HG02981 (cell line): ENCODE measurements at regions not wholly inside any gene's neighbourhood (a gene's known extent, or its start where the extent isn't known, plus 50 kb on each side); places are given as distances from the start of the nearest gene placed in this dataset.
"Not testable (repeated sequence)": the region's sequence is repeated elsewhere in the genome, so short reads cannot be mapped to it uniquely, and the experiment has no call there.

ENCODE experiments used
- ATAC-seq: cut with Tn5 transposase; IDR thresholded peaks from one replicate; pipeline ENCODE4 v1.9.1; 2021; ENCODE audit warnings: mild to moderate bottlenecking, moderate library complexity; ENCODE audit not compliant: unreplicated experiment

DNA sequence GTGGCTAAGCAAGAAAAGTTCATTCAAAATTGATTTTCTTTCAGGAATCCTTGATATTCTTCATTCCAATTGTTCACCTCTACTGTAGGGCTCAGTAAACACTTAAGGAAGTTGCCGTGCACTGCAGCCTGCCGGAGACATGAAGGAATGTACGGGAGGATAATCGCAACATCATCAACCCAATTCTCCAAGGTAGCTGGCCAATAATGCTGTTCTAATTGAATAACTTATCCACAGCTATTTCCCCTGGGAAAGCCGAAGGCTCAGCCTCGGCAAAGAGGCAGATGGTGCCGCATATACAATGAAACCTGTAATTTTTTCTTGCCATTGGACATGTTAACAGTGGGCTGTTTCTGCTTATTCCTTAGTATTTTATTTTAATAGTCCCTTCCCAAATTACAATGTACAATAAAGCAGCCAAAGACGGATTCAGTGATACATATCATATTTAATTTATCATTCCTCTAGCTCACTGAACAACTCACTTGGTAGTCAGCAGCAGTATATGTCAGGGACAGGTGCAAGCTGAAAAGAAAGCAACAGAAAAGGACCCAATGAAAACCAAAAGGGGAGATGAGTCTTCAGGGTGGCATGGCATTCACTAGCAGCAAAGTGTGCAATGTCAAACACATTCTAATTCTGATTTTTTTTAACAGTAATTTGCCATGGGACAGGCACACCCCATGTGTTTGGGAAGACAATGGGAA is 420.5 kb upstream of the KLF12 start:
- ATAC-seq, result no peak

DNA sequence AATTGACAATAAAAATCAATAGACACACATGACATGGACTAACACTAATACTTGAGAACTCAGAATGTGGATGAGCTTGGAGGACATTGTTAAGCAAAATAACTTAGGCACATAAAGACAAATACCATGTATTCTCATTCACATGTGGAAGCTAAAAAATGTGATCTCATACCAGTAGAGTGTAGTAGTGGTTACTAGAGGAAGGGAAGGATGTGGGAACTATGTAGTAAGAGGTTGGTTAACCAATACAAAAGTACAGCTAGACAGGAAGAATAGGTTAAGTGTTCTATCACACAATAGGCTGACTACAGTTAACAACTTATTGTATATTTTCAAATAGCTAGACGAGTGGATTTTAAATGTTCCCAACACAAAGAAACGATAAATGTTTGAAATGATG is 415.8 kb upstream of the KLF12 start:
- ATAC-seq, result no peak

DNA sequence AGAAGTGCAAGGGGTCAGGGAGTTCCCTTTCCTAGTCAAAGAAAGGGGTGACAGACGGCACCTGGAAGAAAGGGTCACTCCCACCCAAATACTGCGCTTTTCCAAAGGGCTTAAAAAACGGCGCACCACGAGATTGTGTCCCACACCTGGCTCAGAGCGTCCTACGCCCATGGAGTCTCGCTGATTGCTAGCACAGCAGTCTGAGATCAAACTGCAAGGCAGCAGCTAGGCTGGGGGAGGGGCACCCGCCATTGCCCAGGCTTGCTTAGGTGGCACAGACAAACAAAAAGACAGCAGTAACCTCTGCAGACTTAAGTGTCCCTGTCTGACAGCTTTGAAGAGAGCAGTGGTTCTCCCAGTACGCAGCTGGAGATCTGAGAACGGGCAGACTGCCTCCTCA is 402.4 kb upstream of the KLF12 start:
- not testable (repeated sequence) for ATAC-seq

DNA sequence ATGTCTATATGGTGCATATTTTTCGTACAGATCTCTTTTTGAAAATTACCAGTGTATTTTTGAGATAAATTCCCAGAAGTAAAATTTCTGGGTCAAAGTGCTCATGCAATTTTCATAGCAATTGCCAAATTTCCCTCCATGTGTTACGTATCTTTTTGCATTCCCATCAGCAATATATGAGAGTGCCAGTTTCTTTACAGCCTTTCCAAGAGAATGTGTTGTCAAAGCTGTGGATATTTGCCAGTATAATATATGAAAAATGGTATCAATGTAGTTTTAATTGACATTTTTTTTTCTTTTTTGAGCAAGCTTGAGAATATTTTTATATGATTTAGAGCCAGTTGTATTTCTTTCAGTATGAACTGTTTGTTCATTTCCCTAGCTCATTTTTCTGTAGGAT is 399.0 kb upstream of the KLF12 start:
- ATAC-seq, result no peak

DNA sequence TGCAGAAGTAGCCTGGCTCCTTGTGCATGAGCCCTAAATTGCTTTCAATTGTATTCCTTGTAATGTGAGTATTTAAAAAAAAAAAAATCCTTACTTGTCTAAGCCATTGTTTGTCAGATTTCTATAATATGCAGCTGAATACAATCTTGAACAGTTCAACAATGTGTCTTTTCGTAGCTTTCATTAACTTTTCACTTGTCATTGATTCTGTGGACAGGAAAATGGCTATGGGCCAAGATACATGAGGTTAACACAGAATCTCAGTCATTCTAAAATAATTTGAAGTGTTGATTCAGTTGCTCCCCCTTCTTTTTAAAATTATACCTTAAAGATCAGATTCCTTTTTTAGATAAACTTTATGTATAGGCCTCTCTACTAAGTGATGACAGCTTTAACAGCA is 395.8 kb upstream of the KLF12 start:
- no peak for ATAC-seq

DNA sequence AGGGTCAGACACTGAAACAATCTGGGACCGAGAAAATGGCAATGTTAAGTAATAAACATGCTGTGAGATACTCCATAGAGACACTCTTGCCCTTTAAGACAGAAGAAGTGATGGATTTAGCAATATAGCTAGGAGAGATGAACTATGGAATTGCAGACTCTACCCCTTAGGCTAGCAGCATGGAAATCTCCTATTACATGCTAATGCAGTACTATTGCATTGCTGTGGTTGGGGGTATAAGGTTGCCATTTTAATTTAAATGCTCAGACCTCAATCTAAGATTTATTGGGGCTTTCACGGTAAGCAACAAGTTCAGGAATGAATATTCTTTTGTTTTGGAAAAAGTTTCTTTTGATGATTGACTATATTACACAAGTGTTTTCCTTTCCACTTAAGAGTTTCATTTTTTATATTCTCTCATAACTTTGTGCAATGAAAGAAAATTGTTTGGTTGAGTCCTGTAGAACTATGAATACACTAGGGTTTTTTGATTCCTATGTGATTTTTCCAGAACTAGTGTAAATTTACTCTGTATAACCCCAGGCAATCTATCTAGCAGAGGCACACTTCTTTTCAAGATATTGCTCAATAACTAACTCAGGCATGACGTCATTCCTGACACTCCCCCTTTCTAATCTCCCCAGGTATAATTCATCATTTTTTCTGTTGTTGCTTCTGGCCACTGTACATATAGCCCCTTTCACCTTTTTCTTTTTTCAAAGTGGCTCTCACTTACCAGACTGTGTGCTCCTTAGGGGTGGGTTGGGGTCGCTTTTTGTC is 394.7 kb upstream of the KLF12 start:
- ATAC-seq, result no peak

DNA sequence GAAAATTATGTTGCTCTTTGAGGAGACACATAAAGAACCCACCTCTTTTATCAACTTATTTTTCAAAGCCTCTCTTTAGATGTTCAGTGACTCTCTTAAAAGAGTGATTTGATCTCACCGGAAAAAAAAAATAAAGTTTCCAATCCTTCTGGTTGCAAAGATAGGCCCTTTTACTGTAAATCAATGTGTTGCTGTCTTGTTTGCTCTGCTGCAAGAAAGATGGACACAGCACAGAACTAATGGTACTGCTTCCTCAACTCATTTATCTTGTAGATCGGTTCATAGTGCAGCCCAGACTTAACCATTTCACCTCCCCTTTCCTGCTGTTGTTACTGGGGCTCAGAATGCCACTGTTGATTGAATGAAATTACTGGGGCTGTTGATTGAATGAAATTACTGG is 388.9 kb upstream of the KLF12 start:
- ATAC-seq, result no peak

DNA sequence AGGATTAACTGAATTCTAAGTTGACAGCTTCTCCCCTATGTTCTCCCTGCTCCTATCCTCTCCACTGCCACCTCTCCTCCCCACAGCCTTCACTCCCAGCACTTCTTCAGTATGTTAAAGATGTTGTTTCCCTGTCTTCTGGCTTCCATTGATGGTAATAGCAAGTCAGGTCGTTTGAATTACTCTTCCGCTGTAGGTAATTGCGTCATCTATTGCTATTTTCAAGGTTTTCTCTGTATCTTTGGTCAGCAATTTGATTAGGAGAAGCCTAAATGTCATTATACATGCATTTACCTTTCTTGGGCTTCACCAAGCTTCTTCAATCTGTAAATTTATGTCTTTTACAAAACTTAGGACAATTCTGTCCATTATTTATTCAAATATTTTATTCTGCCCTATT is 377.3 kb upstream of the KLF12 start:
- ATAC-seq, result no peak

DNA sequence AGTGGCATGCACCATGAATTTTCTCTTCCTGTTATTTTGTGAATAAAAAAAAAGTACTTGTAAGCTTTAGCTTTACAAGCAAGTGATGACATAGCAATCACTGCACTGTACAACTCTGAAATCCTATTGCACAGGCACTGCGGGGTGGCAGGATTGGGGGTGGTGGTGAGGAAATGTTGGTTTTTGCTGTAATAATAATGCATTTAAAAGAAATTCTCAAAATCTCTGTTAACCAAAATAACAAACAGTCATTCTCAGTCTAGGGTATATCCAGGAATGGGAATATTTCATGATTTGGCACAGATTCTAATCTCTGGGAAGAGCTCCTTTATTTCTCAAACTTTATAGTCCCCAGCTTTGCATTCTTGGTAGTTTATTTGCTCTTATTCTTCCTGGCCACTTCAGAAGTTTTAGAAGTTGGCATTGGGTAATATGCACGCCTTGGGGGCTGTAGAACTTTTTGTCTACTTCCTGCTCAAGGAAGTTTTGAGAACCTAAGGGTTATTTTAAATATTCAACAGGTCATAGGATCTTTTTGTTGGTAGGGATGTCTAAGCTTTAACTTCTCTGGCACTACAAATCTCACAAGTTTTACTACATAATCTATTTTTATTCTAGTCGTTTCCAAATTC is 353.0 kb upstream of the KLF12 start:
- no peak for ATAC-seq

DNA sequence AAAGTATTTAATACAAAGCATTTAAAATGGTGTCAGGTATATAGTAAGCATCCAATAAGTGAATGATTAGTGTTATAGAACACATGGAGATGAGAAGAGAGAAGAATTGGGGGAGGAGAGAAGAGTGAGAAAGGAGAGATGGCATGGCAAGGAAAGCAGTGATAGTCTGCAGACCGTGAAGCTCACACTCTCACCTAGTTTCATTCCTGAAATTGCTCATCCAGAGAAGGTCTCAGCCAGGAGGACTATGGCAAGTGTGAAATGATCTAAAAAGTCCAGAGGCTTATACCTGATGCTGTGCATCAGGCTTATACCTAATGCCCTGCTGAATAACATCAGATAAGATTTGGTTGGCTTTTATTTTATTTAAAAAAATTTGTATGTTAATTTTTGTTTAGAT is 351.6 kb upstream of the KLF12 start:
- ATAC-seq, result peak; percentile 54

DNA sequence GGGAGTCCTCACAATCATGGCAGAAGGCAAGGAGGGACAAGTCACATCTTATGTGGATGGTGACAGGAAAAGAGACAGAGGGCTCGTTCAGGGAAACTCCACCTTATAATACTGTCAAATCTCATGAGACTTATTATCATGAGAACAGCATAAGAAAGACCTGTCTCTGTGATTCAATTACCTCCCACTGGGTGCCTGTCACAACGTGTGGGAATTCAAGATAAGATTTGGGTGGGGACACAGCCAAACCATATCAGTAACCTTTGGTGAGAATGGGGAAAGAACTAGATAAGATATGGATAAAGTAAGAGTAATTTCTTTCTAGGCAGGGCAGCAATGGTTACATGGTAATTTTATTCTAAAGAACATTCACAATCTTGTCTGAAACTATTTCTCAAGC is 344.9 kb upstream of the KLF12 start:
- no peak for ATAC-seq

DNA sequence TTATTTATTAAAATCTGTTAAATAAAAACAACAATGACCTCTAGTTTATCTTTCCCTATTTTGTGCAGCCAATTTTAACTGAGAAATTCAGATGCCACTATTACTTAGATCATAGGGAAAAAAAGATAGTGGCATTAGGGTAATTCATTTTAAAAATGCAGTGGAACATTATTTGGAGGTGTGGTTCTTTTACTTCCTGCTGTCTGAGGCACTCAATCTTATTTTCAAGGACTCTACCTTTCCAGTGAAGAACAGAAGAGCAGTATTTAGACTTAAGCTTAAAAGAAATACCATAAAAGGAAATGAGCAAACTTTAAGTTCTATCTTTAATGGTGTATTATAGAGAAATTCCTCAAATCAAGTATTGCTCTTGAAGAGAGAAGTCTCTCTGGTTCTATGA is 342.6 kb upstream of the KLF12 start:
- ATAC-seq, result no peak

DNA sequence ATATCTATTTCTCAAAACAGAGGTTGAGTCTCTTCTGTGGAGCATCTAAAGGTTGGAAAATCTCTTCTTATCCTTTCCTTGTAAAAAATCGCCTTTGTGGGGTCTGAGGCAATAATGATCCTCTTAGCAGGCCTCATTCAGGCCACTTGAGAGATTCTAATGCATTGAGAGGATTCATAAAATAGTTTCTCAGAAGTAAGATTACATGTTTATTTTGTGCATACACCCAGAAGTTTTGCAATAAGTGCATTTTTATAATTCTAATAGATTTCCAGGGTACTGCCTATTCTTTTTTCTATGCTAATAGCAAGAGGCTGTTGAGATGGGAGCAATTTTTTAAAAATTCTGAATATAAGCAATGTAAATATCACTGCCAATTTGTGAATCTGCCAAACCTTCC is 342.2 kb upstream of the KLF12 start:
- no peak for ATAC-seq

DNA sequence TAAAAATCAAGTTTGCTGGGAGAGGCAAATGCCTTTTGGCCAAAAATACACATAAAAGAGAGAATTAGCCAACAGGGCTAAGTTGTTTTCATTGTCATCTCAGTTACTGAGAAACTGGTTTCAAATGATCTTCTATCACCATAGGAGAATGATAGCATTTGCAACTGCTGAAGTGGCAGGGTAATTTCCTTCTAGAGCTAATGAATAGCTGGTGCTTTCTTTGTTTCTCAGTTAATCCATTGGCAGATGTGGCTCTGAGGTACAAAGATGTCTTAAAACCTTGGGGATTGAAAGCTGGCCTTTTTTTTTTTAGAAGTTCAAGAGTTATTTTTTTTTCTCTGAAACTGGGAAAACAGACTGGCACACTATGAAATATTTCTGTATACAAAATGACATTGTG is 332.7 kb upstream of the KLF12 start:
- ATAC-seq, result no peak

DNA sequence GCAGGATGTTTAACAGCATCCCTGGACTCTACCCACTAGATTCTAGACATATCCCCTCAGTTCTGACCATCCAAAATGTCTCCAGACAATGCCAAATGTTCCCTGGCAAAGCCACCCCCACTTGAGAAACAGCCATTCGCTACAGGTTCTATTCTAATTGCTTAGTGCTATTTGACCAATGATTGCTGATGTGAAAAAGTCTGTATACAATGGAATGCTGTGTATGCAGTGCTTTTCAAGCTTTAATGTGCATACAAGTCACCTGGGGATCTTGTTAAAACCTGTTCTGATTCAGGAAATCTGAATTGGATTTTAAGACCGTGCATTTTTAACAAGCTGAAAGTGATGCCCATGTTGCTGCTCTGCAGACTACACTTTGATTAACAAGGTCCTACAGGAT is 331.8 kb upstream of the KLF12 start:
- no peak for ATAC-seq

DNA sequence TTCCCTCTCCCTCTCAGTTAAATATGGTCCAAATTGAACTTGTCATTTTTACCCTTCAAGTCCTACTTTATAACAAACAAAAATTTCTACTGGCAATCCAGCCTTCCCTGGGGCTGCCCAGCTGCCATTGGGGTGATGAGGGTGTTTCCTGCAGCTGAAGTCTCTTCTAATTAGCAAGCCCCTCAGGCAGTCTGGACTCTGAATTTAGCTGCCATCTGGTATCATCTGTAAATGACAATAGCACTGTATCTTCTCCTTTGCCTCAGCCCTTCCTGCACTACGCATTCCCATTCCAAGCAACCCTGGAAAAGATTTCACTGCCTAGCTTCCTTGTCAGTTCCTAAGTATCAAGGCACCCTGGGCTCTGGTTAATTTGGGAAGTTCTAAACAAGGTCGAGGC is 331.1 kb upstream of the KLF12 start:
- ATAC-seq, result no peak

DNA sequence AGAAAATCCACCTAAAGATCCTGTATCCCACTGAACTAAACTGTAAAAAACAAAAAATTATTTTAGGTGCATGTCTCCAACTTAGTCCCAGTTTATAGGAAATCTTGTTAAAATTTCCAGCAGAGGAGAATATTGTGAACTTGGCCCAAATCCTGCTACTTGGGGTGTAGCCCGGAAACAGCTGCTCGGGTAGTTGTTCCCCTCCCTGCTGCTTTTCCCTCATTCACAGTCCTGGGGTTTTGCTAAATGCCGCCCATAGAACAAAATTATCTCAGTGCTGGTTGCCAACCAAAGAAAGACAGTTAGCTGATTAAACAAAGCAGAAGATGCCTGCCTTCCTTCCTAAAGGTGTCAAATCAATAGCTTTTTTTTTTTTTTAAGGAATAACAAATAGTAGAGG is 330.5 kb upstream of the KLF12 start:
- ATAC-seq, result no peak

DNA sequence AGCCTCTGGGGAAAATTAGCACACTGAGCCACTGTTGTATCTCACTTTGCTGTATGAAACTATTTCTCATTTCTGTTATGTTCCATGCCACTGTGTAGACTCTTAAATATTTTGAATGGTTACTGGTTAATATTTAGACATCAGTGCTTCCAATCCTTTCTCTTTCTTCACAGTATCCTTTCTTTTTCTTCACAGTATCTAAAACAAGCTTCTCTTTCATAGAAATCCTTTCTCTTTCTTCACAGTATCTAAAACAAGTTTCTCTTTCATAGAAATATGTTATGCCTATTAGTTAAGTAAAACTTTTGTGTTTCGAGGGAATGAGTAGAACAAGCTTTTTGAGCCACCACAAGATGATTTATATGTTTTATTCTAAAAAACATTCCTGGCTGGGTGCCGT is 326.8 kb upstream of the KLF12 start:
- no peak for ATAC-seq

DNA sequence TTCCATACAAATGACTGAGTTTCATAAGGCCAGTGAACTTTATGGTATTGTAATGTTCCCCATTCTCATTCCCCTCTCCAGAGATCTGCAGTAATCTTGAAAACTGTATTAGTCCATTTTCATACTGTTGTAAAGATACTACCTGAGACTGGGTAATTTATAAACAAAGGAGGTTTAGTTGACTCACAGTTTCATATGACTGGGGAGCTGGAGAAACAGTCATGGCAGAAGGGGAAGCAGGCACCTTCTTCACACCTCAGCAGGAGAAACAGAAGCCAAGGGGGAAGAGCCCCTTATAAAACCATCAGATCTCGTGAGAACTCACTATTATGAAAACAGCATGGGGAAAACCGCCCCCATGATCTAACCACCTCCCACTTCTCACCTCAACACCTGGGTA is 318.7 kb upstream of the KLF12 start:
- ATAC-seq, result no peak

DNA sequence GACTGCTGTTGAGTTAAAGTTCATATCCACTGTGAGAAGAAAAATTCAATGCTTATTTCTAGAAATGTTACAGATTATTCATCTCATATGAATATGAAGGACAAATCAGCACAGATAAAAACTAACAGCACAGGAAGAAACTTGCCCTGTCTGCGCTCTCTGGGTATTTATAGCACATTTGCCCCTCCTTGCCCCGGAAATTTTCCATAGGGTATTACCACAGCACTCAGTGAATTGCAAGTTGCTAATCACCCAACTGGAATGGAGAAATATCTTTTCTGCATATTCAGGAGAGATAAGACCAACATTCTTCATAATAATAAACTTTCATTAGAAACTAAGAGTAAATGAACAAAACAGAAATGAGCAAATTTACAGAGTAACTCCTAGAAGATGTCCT is 318.0 kb upstream of the KLF12 start:
- ATAC-seq, result no peak

DNA sequence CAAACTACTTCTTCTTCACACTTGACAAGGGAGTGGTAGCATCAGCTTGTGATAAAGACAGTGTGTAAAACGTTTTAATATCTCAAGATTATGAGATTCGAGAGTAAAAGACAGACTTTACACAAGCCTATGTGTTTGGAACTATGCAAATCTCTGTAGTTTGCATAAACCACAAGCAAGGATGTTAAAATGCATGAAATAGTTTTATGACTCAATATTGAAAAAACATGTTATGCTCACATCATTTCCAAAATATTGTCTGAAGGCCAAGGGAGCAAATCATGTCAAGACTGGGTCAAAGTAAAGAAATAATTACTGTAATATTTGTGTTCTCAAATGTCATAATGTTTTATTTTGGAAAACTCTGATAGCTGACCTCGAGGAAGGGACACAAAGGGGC is 316.8 kb upstream of the KLF12 start:
- ATAC-seq, result no peak

DNA sequence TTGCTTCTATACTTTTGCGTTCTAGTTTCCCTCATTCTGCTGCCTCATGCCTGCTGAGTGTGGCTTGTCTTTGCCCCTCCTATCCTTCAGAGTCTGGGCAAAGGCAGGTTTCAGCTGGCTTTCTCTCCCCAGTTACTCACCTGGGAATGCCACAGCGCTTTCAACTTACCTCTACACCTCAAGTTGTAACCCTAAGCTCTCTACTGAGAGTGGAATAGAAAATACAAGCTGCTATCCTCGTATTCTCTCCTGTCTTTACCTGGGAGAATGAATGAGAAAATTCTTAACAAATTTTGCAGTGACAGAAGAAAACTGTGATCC is 316.3 kb upstream of the KLF12 start:
- ATAC-seq, result no peak
